ENCODE measurements at regions not wholly inside any gene's neighbourhood (a gene's known extent, or its start where the extent isn't known, plus 50 kb on each side); places are given as distances from the start of the nearest gene placed in this dataset.

DNA sequence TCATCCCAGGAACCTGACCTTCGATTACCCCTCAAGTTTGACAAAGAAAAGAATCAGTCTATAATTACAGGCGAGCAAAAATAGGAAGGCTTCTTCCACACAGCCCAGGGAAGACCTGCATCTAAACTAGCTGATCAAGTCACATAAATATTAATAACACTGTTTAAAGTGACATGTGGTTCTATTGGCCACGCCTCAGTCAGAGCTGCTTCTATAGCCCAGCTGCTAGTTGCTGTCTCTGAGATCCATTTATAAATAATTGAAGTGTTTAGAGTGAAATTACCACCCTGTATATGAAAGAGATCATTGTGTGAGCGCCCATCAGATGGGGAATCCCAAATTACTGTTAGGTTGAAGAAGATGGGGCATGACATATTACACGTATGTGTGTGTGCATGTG lies 426.0 kb downstream of the CDH2 start:
- FAIRE-seq: no peak

GRCh38 chr18:27750014-27750413 lies 426.9 kb downstream of the CDH2 start:
- no peak for FAIRE-seq

DNA sequence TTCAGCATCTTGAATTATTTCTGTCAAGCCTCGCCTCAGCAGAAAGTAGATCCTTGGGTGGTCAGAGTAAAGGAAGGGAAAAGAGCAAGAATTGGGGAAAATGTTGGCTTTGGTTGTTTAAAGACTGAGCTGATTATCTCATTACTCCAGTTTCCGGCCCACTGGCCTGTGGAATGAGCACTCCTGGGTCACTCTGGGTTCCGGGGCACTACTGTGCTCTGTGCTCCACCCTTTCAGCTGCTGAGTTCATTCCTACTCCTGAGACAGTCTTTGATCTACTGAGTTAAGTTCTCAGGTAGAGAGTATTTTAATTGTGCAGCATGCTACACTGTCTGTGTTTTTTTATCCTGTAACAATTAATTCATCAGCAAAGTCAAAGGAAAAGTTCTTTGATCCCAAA lies 427.7 kb downstream of the CDH2 start:
- FAIRE-seq: no peak

DNA sequence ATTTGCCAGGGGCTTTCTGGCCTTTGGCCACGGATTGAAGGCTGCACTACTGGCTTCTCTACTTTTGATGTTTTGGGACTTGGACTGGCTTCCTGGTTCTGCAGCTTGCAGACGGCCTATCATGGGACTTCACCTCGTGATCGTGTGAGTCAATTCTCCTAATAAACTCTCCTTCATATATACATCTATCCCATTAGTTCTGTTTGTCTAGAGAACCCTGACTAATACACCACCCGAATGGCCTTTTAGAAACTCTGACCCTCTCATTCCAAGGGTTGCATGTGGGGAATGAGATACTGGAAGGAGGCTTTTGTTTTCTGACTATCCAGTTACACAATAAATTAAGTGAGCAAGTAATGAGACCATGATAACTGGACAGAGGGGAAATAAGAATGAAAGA lies 430.7 kb downstream of the CDH2 start:
- no peak for FAIRE-seq

GRCh38 chr18:27735117-27735516 lies 441.8 kb downstream of the CDH2 start:
- FAIRE-seq: no peak

DNA sequence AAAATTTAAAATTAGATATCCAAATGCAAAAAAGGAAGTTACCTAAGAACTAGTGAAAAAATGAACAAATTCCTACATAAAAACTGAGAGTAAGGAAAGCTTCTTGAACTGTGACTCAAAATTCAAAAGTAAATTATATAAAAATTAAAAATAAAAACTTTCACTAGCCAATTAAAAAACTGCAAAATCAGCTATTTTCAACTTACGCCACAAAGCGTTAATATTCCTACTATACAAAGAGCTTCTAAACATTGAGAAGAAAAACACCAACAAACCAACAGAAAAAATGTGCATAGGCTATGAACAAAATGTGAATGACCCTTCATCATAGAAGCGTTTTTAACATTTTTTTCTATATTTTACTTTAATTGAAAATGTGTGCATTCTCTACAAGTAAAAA lies 445.7 kb downstream of the CDH2 start:
- no peak for FAIRE-seq

DNA sequence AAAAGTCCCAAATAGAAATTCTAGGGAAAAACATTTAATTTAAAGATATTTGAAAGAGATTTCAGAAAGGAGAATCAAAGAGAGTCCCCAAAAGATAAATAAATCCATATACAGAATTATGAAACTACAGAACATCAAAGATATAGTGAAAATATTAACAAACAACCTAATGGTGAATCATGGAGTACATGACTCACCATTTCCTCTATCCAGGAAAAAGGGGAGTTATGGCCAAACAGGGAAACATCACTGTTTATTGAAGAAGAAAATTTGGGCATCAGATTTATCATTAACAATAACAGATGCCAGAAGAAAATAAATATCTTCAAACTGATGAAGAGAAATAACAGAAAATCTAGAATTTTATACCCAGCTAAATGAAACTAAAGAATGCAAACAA lies 448.3 kb downstream of the CDH2 start:
- FAIRE-seq: no peak

GRCh38 chr18:27724362-27724761 lies 452.6 kb downstream of the CDH2 start:
- no peak for FAIRE-seq

DNA sequence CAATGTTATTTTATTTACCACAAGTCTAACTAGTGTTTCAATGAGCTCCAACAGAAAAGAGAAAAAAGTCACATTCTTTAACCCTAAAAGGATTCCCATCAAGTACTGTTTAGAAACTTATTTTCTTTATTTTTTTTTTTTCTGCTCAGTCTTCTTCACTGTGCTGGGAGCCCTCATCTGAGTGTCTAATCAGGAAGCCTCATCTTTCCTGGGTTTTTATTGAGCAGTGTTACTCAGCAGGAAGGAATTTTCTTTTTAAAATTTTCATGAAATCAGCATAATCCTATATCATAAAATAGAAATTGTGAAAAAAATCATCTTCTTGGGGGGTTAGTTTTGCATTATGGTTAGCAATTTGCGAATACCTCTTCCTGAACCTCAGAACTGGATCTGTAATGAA lies 453.8 kb downstream of the CDH2 start:
- no peak for FAIRE-seq

DNA sequence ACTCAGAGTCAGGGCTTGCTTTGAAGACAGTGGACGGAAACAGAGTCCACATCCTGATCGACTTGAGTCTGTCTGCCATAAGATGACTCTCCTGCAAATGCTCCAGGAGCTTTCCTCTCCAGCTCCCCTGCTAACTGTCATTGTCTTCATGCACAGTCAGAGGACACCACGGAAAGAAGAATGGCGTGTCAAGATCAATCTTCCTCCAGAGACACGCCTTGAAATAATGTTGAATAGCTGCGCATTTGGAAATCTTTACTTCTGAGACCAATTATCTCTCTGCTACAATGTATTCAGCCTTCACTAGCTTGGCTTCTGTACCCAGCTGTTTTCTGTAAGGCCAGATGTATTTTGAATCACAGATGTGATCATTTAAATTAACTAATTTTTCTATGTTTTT lies 457.2 kb downstream of the CDH2 start:
- FAIRE-seq: no peak

DNA sequence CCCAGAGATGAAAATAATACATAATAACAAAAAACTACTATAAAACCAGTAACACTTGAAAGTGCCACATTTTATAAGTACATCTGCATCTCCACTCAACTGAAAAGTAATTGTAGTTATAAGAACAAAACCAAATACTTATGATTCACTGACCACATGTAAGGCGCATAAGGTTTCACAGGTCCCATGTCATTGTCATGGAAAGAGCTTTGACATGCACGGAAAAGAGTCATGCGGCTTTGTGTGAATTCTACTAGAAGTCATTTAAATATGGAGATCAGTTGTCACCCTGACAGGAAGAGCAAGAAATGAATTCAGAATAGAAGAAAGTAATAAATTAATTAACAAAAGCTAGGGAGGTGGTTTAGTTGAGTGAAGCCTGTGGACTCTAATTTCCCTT lies 459.1 kb downstream of the CDH2 start:
- FAIRE-seq: no peak

DNA sequence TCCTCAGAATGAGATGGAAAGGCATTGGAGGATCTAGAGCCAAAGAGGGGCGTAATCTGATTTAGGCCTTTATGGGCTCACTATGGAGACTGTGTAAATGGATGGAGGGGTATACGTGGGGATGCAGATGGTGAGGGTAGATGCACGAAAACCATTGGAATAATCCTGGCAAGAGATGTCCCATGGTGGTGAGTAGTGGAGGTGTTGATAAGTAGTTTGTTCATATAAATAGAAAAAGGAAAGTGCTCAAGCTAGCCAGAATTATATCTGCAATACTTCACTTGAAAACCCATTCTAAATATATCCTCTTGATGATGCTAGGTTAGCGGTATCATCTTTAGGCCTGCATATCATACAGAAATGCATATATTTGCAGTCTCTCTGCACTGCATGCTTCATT lies 459.7 kb downstream of the CDH2 start:
- FAIRE-seq: no peak

DNA sequence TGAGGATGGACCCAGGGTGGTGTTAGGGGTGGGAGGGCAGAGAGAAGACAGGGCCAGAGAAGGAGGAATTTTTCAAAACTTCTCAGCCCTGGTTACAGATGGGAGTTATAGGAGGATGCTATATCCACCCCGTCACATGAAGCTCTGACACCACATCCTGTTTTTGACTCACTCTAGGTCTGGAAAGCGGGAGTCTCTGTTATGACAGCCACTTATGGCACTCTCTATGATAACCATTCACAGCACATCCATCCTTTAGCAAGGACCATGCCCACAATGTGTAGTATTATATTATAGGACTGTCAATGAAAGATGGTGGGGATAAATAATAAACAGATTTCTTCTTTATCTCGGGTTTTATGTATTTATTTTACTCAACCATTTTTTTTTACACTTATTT lies 461.2 kb downstream of the CDH2 start:
- FAIRE-seq: no peak

DNA sequence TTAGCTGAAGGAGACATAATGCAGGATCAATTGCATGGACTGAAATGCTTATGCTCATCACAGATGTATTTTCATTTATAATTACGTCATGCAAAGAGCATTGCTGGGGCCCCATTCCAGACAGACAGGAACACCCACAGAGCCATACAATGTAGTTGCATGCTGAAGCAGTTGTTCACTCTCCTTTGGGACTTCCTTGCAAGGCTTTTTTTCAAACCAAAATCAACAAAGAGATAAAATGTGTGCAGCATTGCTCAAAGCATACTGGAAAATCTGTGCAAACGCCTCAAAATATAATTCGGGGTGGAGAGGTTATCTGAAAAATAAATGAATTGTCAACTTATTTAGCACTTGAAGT lies 463.2 kb downstream of the CDH2 start:
- FAIRE-seq: no peak

DNA sequence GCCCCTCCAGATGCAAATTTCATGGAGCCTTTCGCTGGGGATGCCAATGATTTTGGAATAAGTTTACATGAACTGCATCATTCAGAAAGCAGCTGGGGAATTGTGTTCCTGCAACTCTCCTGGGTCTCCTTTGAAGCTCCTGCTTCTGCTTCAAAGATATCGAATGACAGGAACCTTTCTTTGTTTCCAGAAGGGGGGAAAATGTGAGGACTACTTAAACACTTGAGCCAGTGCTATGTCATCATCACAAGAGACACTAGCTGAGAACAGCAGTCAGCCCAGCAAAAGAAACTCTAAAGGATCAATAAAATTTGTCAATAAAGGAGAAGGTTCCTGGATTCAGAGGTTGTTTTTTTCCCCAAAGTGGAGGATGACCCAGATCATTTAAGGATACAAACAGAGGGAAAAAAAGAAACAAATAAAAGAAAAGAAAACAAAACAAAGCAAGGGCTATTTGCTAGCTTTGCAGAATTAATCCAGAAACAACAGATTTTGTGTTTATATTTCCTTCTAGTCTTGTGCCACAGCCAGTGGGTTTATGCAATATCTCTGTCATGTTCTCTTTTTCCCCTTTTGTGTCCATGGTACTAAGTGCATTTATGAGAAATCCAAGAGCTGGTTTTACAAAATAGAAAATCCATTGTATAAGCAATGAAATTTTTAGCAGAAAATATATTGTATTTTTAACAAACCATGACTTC lies 463.7 kb downstream of the CDH2 start:
- FAIRE-seq: no peak

DNA sequence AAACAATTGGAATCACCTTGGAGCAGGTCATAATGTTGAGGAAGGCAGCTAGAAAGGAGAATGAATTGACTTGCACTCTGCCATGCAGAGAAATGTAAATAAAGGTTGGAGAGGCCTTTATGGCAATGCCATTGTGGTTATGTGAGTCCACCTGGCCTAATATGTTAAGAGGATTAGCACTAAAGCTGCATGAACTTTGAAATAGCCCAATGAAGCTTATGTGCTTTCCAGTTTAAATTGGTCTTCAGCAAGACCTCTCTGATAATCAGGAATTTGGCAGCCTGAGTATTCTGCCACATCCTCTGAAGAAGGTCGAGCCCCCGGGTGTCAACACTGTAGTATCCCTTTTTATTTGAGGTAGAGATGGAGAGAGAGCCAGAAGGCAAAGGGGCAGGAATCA lies 464.9 kb downstream of the CDH2 start:
- FAIRE-seq: no peak

DNA sequence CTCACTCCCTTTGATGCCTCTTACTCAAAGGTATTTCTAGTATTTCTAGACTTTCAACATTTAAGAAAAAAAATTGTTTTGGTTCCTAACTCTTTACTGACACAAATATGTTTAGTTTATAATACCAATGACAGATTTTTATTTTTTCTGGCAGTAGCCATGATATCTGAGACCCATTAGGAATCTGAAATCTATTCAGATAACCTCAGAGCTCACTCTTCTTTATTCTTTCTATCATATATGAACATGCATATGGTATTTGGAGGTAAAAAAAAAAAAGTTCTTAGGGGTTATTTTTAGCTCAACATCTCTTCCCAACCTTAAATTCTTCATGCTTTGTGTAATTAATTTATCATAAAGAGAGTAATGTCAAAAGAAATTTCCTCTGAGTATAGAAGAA lies 465.5 kb downstream of the CDH2 start:
- FAIRE-seq: no peak

GRCh38 chr18:27709344-27709743 lies 467.6 kb downstream of the CDH2 start:
- no peak for FAIRE-seq

GRCh38 chr18:27707201-27707600 lies 469.7 kb downstream of the CDH2 start:
- FAIRE-seq: no peak

GRCh38 chr18:27704736-27705361 lies 472.1 kb downstream of the CDH2 start:
- no peak for FAIRE-seq

- FAIRE-seq: no peak
Measured at GRCh38 chr18:27699137-27699536, 477.8 kb downstream of the CDH2 start.

GRCh38 chr18:27696148-27696547 lies 480.8 kb downstream of the CDH2 start:
- FAIRE-seq: no peak

DNA sequence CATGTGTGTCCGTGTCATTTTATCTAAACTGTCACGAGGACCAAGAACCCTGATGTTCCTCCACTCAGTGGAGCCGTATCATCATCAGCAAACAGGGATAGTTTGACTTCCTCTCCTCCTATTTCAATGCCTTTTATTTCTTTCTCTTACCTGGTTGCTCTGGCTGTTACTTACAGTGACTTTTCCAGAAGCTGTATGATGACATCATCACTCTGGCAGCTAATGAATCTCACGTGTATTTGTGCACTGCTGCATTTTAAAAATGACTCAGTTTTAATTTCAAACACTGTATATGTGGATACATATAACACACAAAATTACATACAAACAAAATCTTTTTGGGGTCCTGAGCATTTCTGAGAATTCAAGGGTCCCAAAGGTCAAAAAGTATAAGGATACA lies 481.4 kb downstream of the CDH2 start:
- FAIRE-seq: no peak

DNA sequence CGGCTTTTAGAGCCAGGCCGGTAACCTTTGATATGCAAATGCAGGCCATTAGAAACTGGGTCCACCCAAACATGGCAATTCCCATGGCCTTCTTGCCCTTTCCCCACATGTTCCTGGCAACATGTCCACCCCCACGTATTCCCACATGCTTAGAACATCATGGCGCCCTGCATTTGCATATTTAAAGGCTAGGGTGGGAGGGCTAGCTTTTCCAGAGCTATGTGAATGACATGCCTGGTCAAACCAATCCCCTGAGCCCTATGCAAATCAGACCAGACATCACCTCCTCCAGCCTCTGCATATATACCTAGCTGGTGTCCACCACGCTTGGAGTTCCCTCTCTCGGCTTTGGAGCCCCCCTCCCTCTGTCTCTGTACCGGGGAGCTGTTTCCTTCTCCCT lies 481.9 kb downstream of the CDH2 start:
- no peak for FAIRE-seq

DNA sequence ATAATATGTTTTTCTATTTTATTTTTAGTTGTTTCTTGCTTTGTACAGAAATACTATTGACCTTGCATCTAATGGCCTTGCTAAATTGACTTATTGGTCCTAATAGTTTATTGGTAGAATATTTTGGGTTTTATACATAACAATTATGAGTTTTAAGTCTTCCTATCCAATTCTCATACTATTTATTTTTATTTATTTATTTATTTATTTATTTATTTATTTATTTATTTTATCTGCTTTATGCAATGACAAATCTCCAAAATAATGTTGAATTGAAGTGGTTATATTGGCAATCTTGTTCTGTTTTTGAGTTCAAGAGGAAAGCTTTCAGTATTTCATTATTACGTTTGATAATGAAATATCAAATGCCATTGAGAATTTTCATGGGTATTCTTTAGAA lies 488.3 kb downstream of the CDH2 start:
- FAIRE-seq: peak; percentile 55
